ENCODE measurements at regions not wholly inside any gene's neighbourhood (a gene's known extent, or its start where the extent isn't known, plus 50 kb on each side); places are given as distances from the start of the nearest gene placed in this dataset.
"Not testable (repeated sequence)": the region's sequence is repeated elsewhere in the genome, so short reads cannot be mapped to it uniquely, and the experiment has no call there.

- not testable (repeated sequence) for H4K20me1 ChIP-seq, H3K4me2 ChIP-seq, H3K9ac ChIP-seq, H3K27ac ChIP-seq, H3K9me3 ChIP-seq, H3K36me3 ChIP-seq, H3K27me3 ChIP-seq, H3K4me1 ChIP-seq, H3K4me3 ChIP-seq
Measured at GRCh38 chr5:177892357-177892665, 103.7 kb downstream of the PROP1 start.

DNA sequence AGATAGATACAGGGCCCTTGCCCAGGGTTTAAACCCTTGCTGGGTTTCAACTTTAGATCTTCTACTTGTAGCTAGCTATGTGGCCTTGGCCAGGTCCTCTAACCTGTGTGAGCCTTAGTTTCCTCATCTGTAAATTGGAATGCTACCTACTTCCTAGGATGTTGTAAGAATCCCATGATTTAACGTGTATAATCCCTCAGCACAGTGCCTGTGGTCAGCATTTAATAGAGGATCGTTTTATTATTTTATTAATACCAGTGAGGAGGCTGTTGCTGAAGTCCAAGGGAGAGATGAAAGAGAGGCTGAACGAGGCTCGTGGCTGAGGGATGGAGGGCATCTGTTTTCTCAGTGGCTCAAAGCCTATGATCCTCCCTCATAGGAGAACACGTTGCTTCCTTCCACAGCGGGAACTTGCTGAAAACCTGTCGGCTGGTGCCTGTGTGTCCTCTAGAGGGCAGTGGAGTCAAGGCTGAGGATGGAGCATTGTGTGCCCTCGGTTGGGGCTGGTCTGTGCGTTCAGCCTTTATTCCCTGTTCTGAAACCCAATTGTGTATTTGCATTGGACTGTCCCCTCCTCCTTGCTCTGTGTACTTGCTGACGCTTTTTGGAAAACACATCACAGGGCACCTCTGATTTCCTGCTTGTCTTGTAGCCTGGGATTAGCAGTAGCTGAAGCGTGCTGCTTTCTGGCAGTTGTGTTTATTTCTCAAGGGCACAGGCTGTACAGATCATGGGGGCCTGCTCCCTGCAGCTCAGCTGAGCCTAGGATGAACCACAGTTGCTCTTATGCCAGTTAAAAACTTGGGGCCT is 104.3 kb downstream of the PROP1 start:
- not testable (repeated sequence) for H3K4me1 ChIP-seq, H3K9ac ChIP-seq, H4K20me1 ChIP-seq, H3K9me3 ChIP-seq, H3K27me3 ChIP-seq, H3K4me3 ChIP-seq, H3K36me3 ChIP-seq, H3K27ac ChIP-seq, H3K4me2 ChIP-seq

DNA sequence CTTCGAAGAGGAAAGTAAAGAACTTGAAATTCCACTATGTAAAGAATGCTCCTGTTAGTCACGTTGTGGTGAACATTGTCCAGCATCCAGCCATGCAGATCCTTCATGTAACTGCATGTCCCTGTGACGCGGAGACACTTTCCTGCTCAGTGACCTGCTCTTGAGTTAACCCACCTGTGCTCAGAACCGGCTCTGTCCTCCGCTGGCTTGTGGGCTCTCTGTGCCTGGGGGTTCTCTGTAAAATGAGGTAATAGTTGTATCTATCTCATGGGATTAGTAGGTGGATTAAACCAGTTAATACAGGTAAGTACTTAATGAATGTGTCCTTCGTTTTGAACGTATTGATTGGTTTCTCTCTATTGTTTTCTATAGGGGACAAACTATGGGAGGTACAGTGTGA is 100.6 kb upstream of the FAM153A start:
- not testable (repeated sequence) for H3K4me1 ChIP-seq, H3K9me3 ChIP-seq, H4K20me1 ChIP-seq, H3K27ac ChIP-seq, H3K4me2 ChIP-seq, H3K27me3 ChIP-seq, H3K4me3 ChIP-seq, H3K9ac ChIP-seq
- peaks cover 15% of the 10 kb centered on the region for H3K36me3 ChIP-seq

DNA sequence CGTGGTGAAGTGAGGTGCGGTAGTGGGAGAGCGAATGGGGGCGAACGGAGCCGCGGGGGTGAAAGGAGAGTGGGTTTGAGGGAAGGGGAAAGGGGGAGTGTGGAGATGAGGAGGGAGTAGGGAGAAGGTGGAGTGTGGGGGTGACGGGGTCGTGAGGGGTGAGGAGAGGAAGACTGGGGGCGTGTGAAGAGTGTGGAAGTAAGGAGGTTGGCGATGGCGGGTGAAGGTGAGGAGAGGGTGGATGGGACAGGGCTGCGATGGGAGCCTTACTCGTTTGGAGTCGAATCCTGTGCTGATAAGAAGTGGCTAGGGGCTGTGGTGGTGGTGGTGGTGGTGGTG is 93.2 kb upstream of the FAM153A start:
- H3K27me3 ChIP-seq, H3K27ac ChIP-seq, H3K9me3 ChIP-seq, H3K9ac ChIP-seq, H3K36me3 ChIP-seq, H3K4me1 ChIP-seq, H4K20me1 ChIP-seq: not testable (repeated sequence)
- peak overlapping the region; percentile 47; the same call in 1 of the 2 replicates for H3K4me2 ChIP-seq
- H3K4me3 ChIP-seq: peak overlapping the region; percentile 63

GRCh38 chr5:177875013-177875899 is 92.6 kb upstream of the FAM153A start:
- not testable (repeated sequence) for H3K36me3 ChIP-seq, H4K20me1 ChIP-seq, H3K27ac ChIP-seq, H3K9me3 ChIP-seq, H3K4me2 ChIP-seq, H3K27me3 ChIP-seq, H3K9ac ChIP-seq, H3K4me1 ChIP-seq
- peak overlapping the region; percentile 63 for H3K4me3 ChIP-seq

GRCh38 chr5:177863822-177864446 is 81.2 kb upstream of the FAM153A start:
- H3K4me2 ChIP-seq, H3K27ac ChIP-seq, H3K4me1 ChIP-seq, H4K20me1 ChIP-seq, H3K9ac ChIP-seq, H3K36me3 ChIP-seq, H3K27me3 ChIP-seq, H3K4me3 ChIP-seq, H3K9me3 ChIP-seq: not testable (repeated sequence)

- H3K27me3 ChIP-seq, H4K20me1 ChIP-seq, H3K4me2 ChIP-seq, H3K36me3 ChIP-seq, H3K4me1 ChIP-seq, H3K9me3 ChIP-seq, H3K9ac ChIP-seq, H3K4me3 ChIP-seq, H3K27ac ChIP-seq: not testable (repeated sequence)
Measured at GRCh38 chr5:177857642-177858200, 75.0 kb upstream of the FAM153A start.

DNA sequence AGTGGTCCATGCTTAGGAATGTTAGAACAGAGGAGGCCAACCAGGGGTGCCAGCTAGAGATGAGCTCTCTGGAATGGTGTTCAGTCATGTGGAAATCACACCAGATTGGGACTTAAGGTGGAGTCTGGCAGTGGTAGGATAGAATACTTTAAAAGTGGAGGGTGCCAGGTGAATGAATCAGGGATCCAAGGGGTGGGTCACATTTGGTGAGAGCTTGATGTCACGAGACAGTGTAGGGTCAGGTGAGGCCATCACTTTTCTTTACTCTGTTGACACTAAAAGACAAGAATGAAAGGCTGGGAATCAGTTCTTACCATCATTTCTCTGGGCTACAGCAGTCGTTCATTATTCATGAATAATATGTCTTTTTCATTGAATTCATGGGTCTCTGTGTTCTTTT is 73.8 kb upstream of the FAM153A start:
- H3K9me3 ChIP-seq, H3K4me3 ChIP-seq, H4K20me1 ChIP-seq, H3K27me3 ChIP-seq, H3K4me1 ChIP-seq, H3K4me2 ChIP-seq, H3K36me3 ChIP-seq, H3K27ac ChIP-seq, H3K9ac ChIP-seq: not testable (repeated sequence)

GRCh38 chr5:177847914-177848313 is 65.2 kb upstream of the FAM153A start:
- not testable (repeated sequence) for H3K4me1 ChIP-seq, H3K36me3 ChIP-seq, H4K20me1 ChIP-seq, H3K9me3 ChIP-seq, H3K4me2 ChIP-seq, H3K9ac ChIP-seq, H3K27me3 ChIP-seq, H3K4me3 ChIP-seq, H3K27ac ChIP-seq

DNA sequence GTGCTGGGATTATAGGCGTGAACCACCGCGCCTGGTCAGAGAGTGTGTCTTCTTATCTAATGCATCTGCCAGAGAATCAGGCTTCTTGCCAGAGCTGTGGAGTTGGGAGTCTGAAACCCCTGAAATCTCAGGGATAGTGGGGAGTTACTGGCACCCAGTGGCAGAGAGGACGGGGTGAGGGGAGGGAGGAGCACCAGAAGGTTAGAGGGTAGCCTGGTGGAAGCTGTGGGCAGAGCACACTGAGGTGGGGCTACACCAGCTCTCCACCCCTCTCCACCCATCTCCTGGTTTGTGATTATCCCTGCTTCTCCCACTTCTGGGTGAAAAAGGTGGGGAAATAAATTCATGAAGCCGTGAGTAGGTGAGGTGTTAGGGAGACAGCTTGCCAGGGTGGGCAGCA is 63.9 kb upstream of the FAM153A start:
- not testable (repeated sequence) for H3K4me1 ChIP-seq, H4K20me1 ChIP-seq, H3K4me2 ChIP-seq, H3K9me3 ChIP-seq, H3K4me3 ChIP-seq, H3K36me3 ChIP-seq, H3K9ac ChIP-seq, H3K27ac ChIP-seq, H3K27me3 ChIP-seq

GRCh38 chr5:177845906-177846305 is 63.2 kb upstream of the FAM153A start:
- not testable (repeated sequence) for H3K4me1 ChIP-seq, H3K36me3 ChIP-seq, H4K20me1 ChIP-seq, H3K27me3 ChIP-seq, H3K4me3 ChIP-seq, H3K9me3 ChIP-seq, H3K27ac ChIP-seq, H3K9ac ChIP-seq, H3K4me2 ChIP-seq

- not testable (repeated sequence) for H3K36me3 ChIP-seq, H4K20me1 ChIP-seq, H3K4me2 ChIP-seq, H3K4me1 ChIP-seq, H3K9ac ChIP-seq, H3K4me3 ChIP-seq, H3K27ac ChIP-seq, H3K27me3 ChIP-seq, H3K9me3 ChIP-seq
Measured at GRCh38 chr5:177836191-177836590, 53.5 kb upstream of the FAM153A start.
